Activated naive CD4-positive, alpha-beta T cell treated with anti-CD3 and anti-CD28 coated beads, Interleukin-2, amount 50 U/mL, for 24 hours (primary cell): ENCODE measurements at regions not wholly inside any gene's neighbourhood (a gene's known extent, or its start where the extent isn't known, plus 50 kb on each side); places are given as distances from the start of the nearest gene placed in this dataset.

ENCODE experiments used
- H3K27ac Mint-ChIP-seq: one replicate; pipeline ENCODE4 v1.8.0; 2021; ENCODE audit warnings: mild to moderate bottlenecking, mixed read lengths
- H3K27me3 Mint-ChIP-seq: one replicate; pipeline ENCODE4 v1.8.0; 2021; ENCODE audit warnings: mixed read lengths
- H3K36me3 Mint-ChIP-seq: one replicate; pipeline ENCODE4 v1.8.0; 2021; ENCODE audit warnings: mixed read lengths
- H3K4me1 Mint-ChIP-seq: one replicate; pipeline ENCODE4 v1.8.0; 2021; ENCODE audit warnings: mixed read lengths
- H3K4me3 Mint-ChIP-seq: one replicate; pipeline ENCODE4 v1.8.0; 2021; ENCODE audit warnings: mild to moderate bottlenecking, mixed read lengths
- H3K9me3 Mint-ChIP-seq: one replicate; pipeline ENCODE4 v1.8.0; 2021; ENCODE audit warnings: mixed read lengths

DNA sequence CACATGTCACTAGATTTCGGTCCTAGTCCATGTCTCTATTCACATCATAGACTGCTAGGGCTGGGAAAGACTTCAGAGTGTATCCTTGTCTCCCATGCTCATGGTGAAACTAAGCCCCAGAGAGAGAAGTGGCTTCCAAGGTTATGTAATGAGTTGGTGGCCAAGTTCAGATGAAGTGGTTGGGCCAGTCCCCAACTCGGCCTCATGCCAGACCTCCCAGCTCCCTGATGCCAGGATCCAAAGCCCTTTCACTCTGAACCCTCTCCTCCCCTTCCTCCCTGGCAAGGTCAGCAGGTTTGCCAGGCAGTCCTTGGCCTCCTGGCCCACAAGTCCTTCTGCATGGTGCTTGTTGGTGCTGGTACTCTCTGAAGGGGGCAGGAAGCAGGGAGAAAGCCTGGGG lies 189.7 kb downstream of the AXIN2 start:
- Mint-ChIP-seq H3K4me3 (no peak overlapping the region), H3K9me3 (no peaks in the 10 kb centered on the region), H3K27me3 (peaks cover 7% of the 10 kb centered on the region), H3K4me1 (peaks cover 18% of the 10 kb centered on the region), H3K27ac (no peak overlapping the region), H3K36me3 (peaks cover 2% of the 10 kb centered on the region)

DNA sequence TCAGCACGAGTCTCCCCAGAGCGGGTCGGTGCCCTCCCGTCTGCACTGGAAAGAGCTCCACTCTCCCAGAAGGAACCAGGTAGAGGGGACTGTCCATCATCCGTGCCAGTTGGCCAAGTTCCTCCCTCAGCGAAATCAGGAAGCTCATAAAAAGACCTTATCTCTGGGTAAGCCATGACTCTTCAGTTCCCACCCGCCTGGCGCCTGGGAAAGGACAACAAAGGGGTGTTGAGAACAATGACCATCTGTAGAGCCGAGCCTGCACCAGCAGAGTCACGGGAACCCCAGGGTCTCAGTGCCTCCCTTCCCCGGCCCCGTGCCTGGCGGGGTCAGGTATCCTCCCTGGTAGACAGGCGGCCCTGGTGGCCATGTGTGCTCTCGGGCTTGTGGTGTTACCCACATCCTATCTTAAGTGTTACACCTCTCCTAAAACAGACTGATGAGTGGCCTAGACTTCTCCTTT lies 190.7 kb downstream of the AXIN2 start:
- Mint-ChIP-seq H3K9me3 (no peaks in the 10 kb centered on the region), H3K4me3 (no peak overlapping the region), H3K4me1 (peaks cover 25% of the 10 kb centered on the region), H3K36me3 (peaks cover 2% of the 10 kb centered on the region), H3K27me3 (peaks cover 7% of the 10 kb centered on the region), H3K27ac (no peak overlapping the region)

DNA sequence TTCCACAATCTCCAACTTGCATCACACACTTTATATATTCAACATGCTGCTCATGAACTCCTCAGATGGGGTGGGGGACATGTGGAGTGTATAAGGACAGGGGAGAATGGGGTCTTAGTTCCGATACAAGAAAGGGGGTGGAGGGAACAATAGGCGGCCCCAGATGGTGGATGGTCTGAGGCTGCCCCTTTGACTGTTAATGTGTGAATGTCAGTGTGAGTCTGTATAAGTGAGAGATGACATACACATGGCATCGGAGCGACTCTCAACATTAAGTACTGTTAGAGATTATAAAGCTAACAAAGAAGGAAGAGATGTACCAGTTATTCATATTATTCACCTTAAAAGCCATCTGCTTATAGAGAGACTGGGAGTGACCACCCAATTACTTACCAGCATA lies 193.1 kb downstream of the AXIN2 start:
- Mint-ChIP-seq H3K4me1 (peaks cover 30% of the 10 kb centered on the region), H3K4me3 (no peak overlapping the region), H3K9me3 (no peaks in the 10 kb centered on the region), H3K27me3 (peaks cover 7% of the 10 kb centered on the region), H3K27ac (peak overlapping the region; percentile 43), H3K36me3 (peaks cover 2% of the 10 kb centered on the region)

DNA sequence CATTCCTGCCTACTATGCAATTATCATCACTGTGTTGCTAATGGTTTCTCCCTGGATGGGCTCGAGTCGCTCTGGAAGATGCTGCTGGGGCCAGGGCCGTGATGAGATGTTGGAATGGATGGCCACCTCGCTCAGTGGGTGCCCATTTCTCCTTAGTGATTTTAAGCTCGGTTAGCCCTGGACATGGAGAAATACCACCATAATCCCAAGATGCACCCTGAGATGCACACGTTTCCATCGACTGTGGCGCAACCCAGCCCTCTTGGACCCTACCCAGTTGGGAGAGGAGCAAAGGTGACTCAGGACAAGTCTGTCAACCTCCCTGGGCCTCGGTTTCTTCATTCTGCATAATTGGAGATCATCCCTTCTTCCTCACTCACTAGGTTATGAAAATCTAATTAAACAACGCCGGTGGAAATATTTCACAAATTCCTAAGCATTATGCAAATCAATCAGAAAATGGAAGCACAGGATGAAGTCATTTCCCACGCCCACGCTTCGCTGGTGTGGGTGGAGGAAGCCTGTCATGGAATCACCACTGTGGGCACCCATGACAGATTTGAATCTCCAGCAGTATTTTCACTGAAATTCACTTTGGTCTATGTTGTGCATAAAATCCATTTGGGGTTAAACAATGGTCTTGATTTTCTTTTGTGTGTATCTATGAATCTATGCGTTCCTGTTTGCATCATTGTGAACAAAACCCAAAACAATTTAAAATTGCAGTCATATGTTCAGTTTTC lies 195.2 kb downstream of the AXIN2 start:
- Mint-ChIP-seq H3K9me3 (no peaks in the 10 kb centered on the region), H3K27me3 (peaks cover 3% of the 10 kb centered on the region), H3K4me1 (peaks cover 26% of the 10 kb centered on the region), H3K4me3 (peak overlapping the region; percentile 12), H3K36me3 (peaks cover 2% of the 10 kb centered on the region), H3K27ac (peak overlapping the region; percentile 68)

DNA sequence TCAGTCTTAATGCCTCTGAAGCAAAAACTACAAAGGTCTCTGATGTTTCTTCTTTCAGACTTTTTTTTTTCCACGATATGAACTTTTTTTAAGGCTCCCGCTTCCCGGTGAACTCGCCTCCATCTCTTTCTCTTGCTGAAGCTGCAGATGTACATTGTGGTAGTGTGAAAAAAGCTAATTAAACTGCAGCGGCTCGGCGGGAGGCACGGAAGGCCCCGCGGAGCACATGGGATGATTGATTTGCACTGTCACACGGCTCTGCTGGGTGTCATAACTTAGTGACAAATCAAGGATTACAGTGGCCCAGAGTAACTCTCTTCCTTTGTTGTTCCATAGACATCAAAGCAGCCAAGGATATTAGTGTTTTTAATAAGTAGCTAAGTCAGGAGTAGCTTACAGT lies 196.3 kb downstream of the AXIN2 start:
- no peaks in the 10 kb centered on the region for H3K36me3 Mint-ChIP-seq
- peak overlapping the region; percentile 27 for H3K27ac Mint-ChIP-seq
- no peak overlapping the region for H3K4me3 Mint-ChIP-seq
- no peaks in the 10 kb centered on the region for H3K9me3 Mint-ChIP-seq
- peaks cover 21% of the 10 kb centered on the region for H3K4me1 Mint-ChIP-seq
- H3K27me3 Mint-ChIP-seq, result no peaks in the 10 kb centered on the region

DNA sequence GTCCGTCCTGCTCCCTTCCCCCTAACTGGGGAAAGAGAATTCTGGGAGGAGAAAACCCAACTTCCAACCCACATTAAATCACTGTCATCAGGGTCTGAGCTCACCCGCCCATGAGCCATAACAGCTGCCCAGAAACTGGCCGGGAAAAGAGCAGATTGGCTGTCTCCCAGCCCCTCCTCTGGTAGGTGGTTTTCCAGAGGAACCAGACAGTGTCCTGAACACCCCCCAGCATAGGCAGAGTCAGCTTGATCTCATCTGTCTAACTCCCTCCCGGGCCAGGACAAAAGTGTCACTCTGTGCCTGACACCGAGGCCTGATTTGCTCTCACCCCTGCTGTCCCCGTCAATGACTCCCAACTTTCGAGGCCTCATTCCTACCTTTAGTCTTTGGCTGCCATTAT lies 197.0 kb downstream of the AXIN2 start:
- H3K9me3 Mint-ChIP-seq, result no peaks in the 10 kb centered on the region
- no peak overlapping the region for H3K4me3 Mint-ChIP-seq
- H3K27me3 Mint-ChIP-seq, result no peaks in the 10 kb centered on the region
- no peaks in the 10 kb centered on the region for H3K36me3 Mint-ChIP-seq
- peaks cover 24% of the 10 kb centered on the region for H3K4me1 Mint-ChIP-seq
- H3K27ac Mint-ChIP-seq, result no peak overlapping the region

DNA sequence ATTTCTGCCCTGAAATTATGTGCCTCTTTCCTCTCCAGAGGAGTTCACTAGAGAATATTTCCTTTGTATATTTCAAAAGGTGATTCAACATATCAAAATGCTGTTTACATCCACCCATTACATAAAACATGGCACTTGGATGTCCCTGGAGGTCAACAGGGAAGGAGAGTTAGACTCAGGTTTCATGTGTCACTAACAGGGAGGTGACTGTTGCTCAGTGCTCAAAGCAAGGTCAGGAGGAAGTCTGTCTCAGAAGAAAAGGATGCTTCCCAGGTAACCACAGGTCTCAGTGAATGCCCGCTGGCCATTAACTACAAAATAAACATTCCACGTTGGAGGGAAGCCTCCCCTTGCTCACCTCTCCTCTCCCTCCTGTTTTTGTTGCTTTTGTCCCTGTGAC lies 198.6 kb downstream of the AXIN2 start:
- peaks cover 35% of the 10 kb centered on the region for H3K4me1 Mint-ChIP-seq

DNA sequence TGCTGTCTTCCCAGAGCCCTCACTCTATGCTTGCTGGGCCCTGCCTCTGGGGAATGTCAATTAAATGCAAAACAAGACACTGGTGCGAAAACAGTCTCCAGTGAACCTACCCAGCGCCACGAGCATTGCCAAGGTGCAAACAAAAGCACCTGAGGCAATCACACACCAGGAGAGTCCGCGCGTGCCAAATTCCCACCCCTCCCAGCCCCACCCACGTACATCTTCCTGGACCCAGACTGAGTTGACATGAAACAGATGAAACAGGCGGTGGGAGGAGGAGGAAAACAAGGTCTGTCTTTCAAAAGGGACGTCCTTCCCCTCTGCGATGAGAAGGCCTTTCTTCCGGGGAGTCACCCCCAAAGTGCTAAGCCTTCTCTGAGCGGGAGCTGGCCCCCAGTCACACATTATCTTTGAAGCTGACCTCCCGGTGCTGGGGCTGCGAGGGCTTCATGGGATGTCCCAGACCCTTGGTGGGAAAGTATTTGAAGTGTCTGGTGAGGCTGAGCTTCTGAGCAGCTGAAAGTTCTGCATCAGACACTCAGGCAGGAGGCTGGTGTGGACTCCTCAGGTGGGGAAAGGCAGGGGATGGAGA lies 200.4 kb downstream of the AXIN2 start:
- Mint-ChIP-seq H3K9me3 (no peaks in the 10 kb centered on the region), H3K27ac (no peak overlapping the region), H3K36me3 (no peaks in the 10 kb centered on the region), H3K4me3 (no peak overlapping the region), H3K27me3 (no peaks in the 10 kb centered on the region), H3K4me1 (peaks cover 19% of the 10 kb centered on the region)

More for the DNA sequence above, 198.6 kb downstream of the AXIN2 start:
- Mint-ChIP-seq H3K27ac (no peak overlapping the region), H3K9me3 (no peaks in the 10 kb centered on the region), H3K4me3 (no peak overlapping the region), H3K36me3 (no peaks in the 10 kb centered on the region), H3K27me3 (no peaks in the 10 kb centered on the region)

DNA sequence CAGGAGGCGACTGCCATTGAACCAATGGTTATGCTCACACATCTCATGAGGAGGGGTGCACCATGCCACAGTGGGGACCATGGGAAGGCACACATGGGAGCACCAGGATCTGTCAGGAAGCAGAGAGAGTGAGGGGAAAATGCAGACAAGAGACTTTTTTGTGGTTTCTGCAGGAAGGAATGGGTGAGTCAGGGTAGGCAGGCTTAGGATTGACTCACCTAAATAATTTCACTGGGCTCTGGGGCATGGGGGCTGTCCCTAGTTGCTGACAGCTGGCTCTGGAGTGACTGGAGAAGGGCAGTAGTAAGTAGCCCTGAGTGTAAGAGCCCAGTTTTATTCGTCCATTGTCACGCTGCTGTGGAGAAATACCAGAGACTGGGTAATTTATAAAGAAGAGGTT lies 202.4 kb downstream of the AXIN2 start:
- H3K27ac Mint-ChIP-seq, result peak overlapping the region; percentile 27
- H3K9me3 Mint-ChIP-seq, result no peaks in the 10 kb centered on the region
- no peaks in the 10 kb centered on the region for H3K36me3 Mint-ChIP-seq
- H3K27me3 Mint-ChIP-seq, result no peaks in the 10 kb centered on the region
- H3K4me3 Mint-ChIP-seq, result no peak overlapping the region
- H3K4me1 Mint-ChIP-seq, result peaks cover 14% of the 10 kb centered on the region

DNA sequence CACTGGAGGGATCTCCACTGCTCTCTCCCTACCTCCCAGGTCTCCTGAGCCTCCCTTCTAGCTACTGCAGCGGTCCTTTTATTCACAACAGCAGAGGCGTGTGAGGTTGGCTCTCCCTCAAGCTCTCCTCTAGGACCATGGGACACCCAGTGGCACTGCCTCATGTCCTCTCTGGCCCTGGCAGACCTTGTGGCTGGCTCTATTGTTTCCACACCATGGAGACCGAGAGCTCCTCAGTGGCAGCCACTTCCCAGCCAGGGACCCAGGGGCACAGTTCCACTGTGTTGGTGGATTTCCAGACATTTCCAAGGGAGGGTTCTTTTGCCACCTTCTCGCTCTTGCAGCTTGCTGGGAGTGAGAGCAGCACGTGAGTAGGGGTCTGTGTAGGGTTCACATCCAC lies 204.9 kb downstream of the AXIN2 start:
- Mint-ChIP-seq H3K9me3 (no peaks in the 10 kb centered on the region), H3K27ac (no peak overlapping the region), H3K4me1 (peaks cover 14% of the 10 kb centered on the region), H3K4me3 (no peak overlapping the region), H3K36me3 (no peaks in the 10 kb centered on the region), H3K27me3 (no peaks in the 10 kb centered on the region)

DNA sequence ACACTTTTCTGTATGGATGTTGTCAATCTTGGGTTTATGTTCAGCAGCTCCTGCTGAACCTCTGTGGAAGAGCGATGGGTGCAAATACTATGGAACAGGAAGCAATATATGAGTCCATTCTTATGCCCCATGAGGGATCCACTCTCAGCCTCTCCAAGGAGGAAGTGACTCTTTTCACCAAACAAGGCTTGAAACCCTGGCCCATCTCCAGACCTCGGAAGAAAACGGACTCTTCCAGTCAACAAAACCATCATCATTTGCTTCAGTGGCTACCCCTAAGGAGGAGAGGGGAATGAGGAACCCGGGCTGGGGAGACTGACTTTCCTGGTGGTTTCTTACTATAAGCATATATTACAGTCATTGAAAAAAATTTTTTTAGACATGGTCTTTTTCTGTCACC lies 206.2 kb downstream of the AXIN2 start:
- H3K4me1 Mint-ChIP-seq, result peaks cover 14% of the 10 kb centered on the region
- H3K36me3 Mint-ChIP-seq, result no peaks in the 10 kb centered on the region
- no peak overlapping the region for H3K4me3 Mint-ChIP-seq
- no peak overlapping the region for H3K27ac Mint-ChIP-seq
- peaks cover 4% of the 10 kb centered on the region for H3K27me3 Mint-ChIP-seq
- no peaks in the 10 kb centered on the region for H3K9me3 Mint-ChIP-seq

DNA sequence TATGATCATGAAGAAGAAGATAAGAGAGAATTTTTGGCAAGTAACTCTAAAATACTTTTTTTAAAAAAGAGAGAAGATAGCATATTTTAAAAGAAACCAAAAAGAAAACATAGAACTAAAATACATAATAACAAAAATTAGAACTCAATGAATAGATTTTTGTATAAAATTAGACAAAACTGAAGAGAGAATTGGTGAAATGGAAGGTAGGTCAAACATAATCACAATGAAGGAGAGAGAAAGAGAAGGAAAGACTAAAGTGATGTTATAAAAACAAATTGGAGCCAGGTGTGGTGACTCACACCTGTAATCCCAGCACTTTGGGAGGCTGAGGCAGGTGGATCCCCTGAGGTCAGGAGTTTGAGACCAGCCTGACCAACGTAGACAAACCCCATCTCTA lies 211.5 kb downstream of the AXIN2 start:
- H3K9me3 Mint-ChIP-seq, result peaks cover 6% of the 10 kb centered on the region
- no peak overlapping the region for H3K27ac Mint-ChIP-seq
- H3K27me3 Mint-ChIP-seq, result peaks cover 4% of the 10 kb centered on the region
- H3K4me1 Mint-ChIP-seq, result peaks cover 12% of the 10 kb centered on the region
- H3K4me3 Mint-ChIP-seq, result no peak overlapping the region
- H3K36me3 Mint-ChIP-seq, result peaks cover 3% of the 10 kb centered on the region

DNA sequence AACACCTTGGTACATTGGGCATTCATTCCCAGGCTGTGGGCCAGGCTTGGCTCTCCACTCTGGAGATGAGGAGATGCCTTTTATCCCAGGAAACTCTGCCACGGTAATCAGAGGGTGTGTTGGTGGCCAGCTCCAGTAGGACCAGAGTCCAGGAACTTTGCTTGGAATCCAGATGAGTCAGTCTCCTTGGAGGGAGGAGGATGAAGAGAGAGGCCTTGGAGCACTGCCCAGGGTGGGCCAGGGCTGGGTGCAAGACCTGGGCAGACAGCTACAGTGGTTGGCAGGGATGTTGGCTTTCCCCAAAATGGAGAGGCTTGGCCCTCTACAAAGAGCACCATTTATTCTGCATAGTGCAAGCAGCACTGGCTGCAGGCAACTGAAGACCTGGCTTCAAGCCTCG lies 209.0 kb downstream of the RGS9 start:
- H3K4me1 Mint-ChIP-seq, result peaks cover 12% of the 10 kb centered on the region
- H3K27ac Mint-ChIP-seq, result no peak overlapping the region
- H3K4me3 Mint-ChIP-seq, result no peak overlapping the region
- H3K36me3 Mint-ChIP-seq, result peaks cover 3% of the 10 kb centered on the region
- peaks cover 6% of the 10 kb centered on the region for H3K9me3 Mint-ChIP-seq
- H3K27me3 Mint-ChIP-seq, result peaks cover 3% of the 10 kb centered on the region

DNA sequence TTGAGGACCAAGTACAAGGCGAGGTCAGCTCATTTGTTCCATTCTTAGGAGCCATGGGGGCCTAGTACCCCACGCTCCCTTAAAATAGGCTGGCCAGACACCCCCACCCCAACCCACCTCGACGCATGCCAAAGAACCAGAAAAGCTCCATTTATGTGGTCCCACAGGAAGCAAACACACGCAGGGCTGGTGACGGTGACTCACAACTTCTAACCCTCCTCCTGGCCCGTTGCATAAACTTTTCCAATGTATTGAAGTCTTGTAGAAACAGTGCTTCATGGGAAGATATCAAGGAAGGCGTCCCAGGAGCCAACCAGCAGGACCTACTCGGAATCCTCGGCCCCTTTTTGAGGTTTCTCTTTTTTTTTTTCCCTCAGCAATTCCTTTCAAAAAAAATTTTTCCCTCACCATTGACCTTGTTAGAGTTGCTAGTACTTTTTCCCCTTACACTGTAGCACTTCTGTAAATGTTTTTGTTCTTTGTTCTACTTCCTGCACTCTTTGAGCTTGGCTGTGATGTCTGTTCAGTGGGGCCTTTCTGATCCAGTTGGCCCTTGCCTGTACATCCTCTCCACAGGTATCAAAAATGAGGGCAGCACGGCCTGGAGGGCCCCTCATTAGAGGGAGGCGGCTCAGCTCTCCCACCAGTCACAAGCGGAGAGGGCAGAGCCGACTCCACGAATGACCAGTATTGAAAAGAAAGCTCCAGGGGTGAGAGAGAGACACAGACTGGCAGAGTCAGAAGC lies 208.3 kb downstream of the RGS9 start:
- Mint-ChIP-seq H3K4me3 (peak overlapping the region; percentile 63), H3K36me3 (peaks cover 3% of the 10 kb centered on the region), H3K27ac (peak overlapping the region; percentile 93), H3K9me3 (peaks cover 6% of the 10 kb centered on the region), H3K27me3 (peaks cover under 1% of the 10 kb centered on the region), H3K4me1 (peaks cover 12% of the 10 kb centered on the region)

DNA sequence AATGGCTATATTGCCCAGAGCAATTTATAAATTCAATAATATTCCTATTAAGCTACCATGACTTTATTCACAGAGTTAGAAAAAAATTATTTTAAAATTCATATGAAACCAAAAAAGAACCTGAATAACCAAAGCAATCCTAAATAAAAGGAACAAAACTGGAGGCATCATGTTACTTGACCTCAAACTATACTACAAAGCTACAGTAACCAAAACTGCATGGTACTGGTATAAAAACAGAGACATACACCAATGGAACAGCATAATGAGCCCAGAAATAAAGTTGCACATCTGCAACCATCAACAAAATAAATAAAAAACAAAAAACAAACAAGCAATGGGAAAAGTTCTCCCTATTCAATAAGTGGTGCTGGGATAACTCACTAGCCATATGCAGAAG lies 203.2 kb downstream of the RGS9 start:
- H3K4me1 Mint-ChIP-seq, result peaks cover 4% of the 10 kb centered on the region
- no peaks in the 10 kb centered on the region for H3K27me3 Mint-ChIP-seq
- no peak overlapping the region for H3K4me3 Mint-ChIP-seq
- peaks cover 5% of the 10 kb centered on the region for H3K9me3 Mint-ChIP-seq
- H3K27ac Mint-ChIP-seq, result no peak overlapping the region
- H3K36me3 Mint-ChIP-seq, result peaks cover 1% of the 10 kb centered on the region

DNA sequence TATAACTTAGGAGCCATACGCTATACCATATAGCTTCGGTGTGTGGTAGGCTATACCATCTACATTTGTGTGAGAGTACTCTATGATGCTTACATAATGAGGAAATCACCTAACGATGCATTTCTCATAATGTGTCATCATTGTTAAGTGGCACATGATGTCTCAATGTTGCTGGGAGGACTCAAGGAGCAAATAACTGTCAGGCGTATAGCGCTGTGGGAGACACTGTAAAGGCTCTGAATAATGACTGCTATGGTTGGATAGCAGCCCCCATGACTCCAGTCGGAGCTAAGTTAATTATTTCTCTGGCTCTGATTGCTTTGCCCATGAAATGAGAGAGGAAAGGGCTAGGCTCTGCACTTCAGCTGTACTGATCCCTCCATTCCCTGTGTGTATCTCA lies 197.2 kb downstream of the RGS9 start:
- no peaks in the 10 kb centered on the region for H3K4me1 Mint-ChIP-seq
- H3K36me3 Mint-ChIP-seq, result peaks cover 1% of the 10 kb centered on the region
- no peak overlapping the region for H3K27ac Mint-ChIP-seq
- peaks cover 7% of the 10 kb centered on the region for H3K27me3 Mint-ChIP-seq
- peaks cover 5% of the 10 kb centered on the region for H3K9me3 Mint-ChIP-seq
- no peak overlapping the region for H3K4me3 Mint-ChIP-seq
